ENCODE measurements at regions not wholly inside any gene's neighbourhood (a gene's known extent, or its start where the extent isn't known, plus 50 kb on each side); places are given as distances from the start of the nearest gene placed in this dataset.

DNA sequence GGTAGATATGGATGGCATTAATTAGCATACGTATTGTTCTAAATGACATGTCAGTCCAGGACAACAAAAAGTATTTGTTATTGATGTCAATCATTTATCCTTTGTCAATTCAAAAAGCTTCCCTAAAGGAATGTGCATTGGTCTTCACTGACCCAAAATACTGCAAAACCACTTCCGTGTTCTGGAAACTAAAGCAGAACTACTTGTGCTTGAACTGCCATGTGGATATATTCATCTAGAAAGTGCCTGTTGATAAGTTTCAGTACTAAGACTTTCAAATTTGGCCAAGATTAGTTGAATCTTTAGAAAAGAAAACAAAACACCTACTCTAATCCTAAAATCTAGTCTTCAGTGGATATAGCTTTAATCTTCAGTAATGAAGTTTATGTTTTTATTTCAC lies 242.1 kb upstream of the PPP1R3A start:
- no peak for DNase-seq (ENCODE audit: low read depth)
- no peak overlapping the region for H3K4me3 ChIP-seq (ENCODE audit: low read length)
- TF ChIP-seq, protein P1, sequence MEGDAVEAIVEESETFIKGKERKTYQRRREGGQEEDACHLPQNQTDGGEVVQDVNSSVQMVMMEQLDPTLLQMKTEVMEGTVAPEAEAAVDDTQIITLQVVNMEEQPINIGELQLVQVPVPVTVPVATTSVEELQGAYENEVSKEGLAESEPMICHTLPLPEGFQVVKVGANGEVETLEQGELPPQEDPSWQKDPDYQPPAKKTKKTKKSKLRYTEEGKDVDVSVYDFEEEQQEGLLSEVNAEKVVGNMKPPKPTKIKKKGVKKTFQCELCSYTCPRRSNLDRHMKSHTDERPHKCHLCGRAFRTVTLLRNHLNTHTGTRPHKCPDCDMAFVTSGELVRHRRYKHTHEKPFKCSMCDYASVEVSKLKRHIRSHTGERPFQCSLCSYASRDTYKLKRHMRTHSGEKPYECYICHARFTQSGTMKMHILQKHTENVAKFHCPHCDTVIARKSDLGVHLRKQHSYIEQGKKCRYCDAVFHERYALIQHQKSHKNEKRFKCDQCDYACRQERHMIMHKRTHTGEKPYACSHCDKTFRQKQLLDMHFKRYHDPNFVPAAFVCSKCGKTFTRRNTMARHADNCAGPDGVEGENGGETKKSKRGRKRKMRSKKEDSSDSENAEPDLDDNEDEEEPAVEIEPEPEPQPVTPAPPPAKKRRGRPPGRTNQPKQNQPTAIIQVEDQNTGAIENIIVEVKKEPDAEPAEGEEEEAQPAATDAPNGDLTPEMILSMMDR (conservative IDR thresholded peaks at IDR 0.05; ENCODE audit: low read length), result no peak

- TF ChIP-seq, protein P1 (conservative IDR thresholded peaks at IDR 0.05; ENCODE audit: low read length), result no peak
- no peak overlapping the region for H3K4me3 ChIP-seq (ENCODE audit: low read length)
These were observed 240.0 kb upstream of the PPP1R3A start for GRCh38 chr7:114158854-114159253.

GRCh38 chr7:114158275-114158674 lies 239.5 kb upstream of the PPP1R3A start:
- TF ChIP-seq, protein P1 (conservative IDR thresholded peaks at IDR 0.05; ENCODE audit: low read length), result no peak
- DNase-seq (ENCODE audit: low read depth), result no peak

More at GRCh38 chr7:114158854-114159253, 240.0 kb upstream of the PPP1R3A start:
- no peak for DNase-seq (ENCODE audit: low read depth)

DNA sequence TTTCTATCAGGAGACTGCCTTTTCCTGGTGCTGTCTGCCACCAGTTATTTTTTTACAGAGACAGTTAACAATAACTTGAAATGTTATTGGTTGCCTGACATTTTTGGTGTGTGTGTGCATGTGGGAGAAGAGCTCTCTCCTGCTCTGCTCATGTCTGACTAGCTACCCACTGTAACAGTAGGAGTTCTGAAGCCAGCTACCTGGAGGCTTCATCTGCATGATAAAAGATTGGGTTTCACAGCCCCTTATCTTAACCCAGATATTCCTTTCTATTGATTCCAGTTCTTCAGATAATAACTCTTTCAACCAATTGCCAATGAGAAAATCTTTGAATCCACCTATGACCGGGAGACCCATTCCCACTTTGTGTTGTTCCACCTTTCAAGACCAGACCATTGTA lies 237.4 kb upstream of the PPP1R3A start:
- no peak overlapping the region for H3K4me3 ChIP-seq (ENCODE audit: low read length)
- no peak for DNase-seq (ENCODE audit: low read depth)
- TF ChIP-seq, protein P1 (conservative IDR thresholded peaks at IDR 0.05; ENCODE audit: low read length), result no peak

More at GRCh38 chr7:114158275-114158674, 239.5 kb upstream of the PPP1R3A start:
- H3K4me3 ChIP-seq (ENCODE audit: low read length), result no peak overlapping the region

GRCh38 chr7:114155116-114156110 lies 236.6 kb upstream of the PPP1R3A start:
- TF ChIP-seq, protein P1 (conservative IDR thresholded peaks at IDR 0.05; ENCODE audit: low read length), result no peak
- DNase-seq (ENCODE audit: low read depth), result no peak
- no peak overlapping the region for H3K4me3 ChIP-seq (ENCODE audit: low read length)

- no peak overlapping the region for H3K4me3 ChIP-seq (ENCODE audit: low read length)
- TF ChIP-seq, protein P1 (conservative IDR thresholded peaks at IDR 0.05; ENCODE audit: low read length), result no peak
- no peak for DNase-seq (ENCODE audit: low read depth)
These were observed 234.9 kb upstream of the PPP1R3A start for GRCh38 chr7:114153700-114154099.
